OCI-LY1 (cell line): ENCODE measurements at regions not wholly inside any gene's neighbourhood (a gene's known extent, or its start where the extent isn't known, plus 50 kb on each side); places are given as distances from the start of the nearest gene placed in this dataset.

Source experiments
- H2AFZ ChIP-seq: fragments of 200-600 bp; sonication (generic), shearing (Covaris generic); 2 replicates; pipeline ENCODE4 v1.6.0; 2014; ENCODE audit warnings: antibody characterized with exemption, mild to moderate bottlenecking, low read length
- H3F3A ChIP-seq: fragments of 200-600 bp; sonication (generic), shearing (Covaris generic); 2 replicates; pipeline ENCODE4 v1.6.0; 2014; ENCODE audit warnings: mild to moderate bottlenecking, antibody characterized with exemption, low read length, moderate library complexity; ENCODE audit not compliant: insufficient read depth
- H3K27ac ChIP-seq: fragments of 200-600 bp; sonication (generic); 2 replicates; pipeline ENCODE4 v1.5.1; 2014; ENCODE audit warnings: low read length, mixed run types, mild to moderate bottlenecking, low read depth; ENCODE audit not compliant: poor library complexity, severe bottlenecking
- H3K27me3 ChIP-seq: fragments of 200-600 bp; sonication (generic); 2 replicates; pipeline ENCODE4 v1.6.0; 2014; ENCODE audit warnings: antibody characterized with exemption, mild to moderate bottlenecking, low read length, moderate library complexity; ENCODE audit not compliant: insufficient read depth
- H3K36me3 ChIP-seq: fragments of 200-600 bp; sonication (generic); 2 replicates; pipeline ENCODE4 v1.6.1; 2014; ENCODE audit warnings: mild to moderate bottlenecking, antibody characterized with exemption, low read length, moderate library complexity, mixed read lengths; ENCODE audit not compliant: insufficient read depth
- H3K4me1 ChIP-seq: fragments of 200-600 bp; sonication (generic); 2 replicates; pipeline ENCODE4 v1.5.1; 2014; ENCODE audit warnings: mild to moderate bottlenecking, low read length, moderate library complexity; ENCODE audit not compliant: insufficient read depth, severe bottlenecking
- H3K4me2 ChIP-seq: fragments of 200-600 bp; sonication (generic), shearing (Covaris generic); 2 replicates; pipeline ENCODE4 v1.6.1; 2014; ENCODE audit warnings: low read length
- H3K4me3 ChIP-seq: fragments of 200-600 bp; sonication (generic); 2 replicates; pipeline ENCODE4 v1.5.1; 2014; ENCODE audit warnings: low read length, low read depth, mild to moderate bottlenecking, mixed read lengths; ENCODE audit not compliant: poor library complexity, severe bottlenecking
- H3K79me2 ChIP-seq: fragments of 200-600 bp; shearing (Covaris generic); 2 replicates; pipeline ENCODE4 v1.6.1; 2016; ENCODE audit warnings: mixed run types, low read length, mixed read lengths; ENCODE audit not compliant: insufficient read depth
- H3K9ac ChIP-seq: fragments of 200-600 bp; sonication (generic), shearing (Covaris generic); 2 replicates; pipeline ENCODE4 v1.6.1; 2014; ENCODE audit warnings: mild to moderate bottlenecking, low read length, mixed read lengths
- H3K9me2 ChIP-seq: fragments of 200-600 bp; sonication (generic), shearing (Covaris generic); 2 replicates; pipeline ENCODE4 v1.6.1; 2014; ENCODE audit warnings: low read depth, mild to moderate bottlenecking, low read length, mixed read lengths
- H3K9me3 ChIP-seq: fragments of 200-600 bp; shearing (Covaris generic); 2 replicates; pipeline ENCODE4 v1.6.1; 2014; ENCODE audit warnings: low read length, mixed read lengths
- H4K20me1 ChIP-seq: fragments of 200-600 bp; sonication (generic), shearing (Covaris generic); 2 replicates; pipeline ENCODE4 v1.6.0; 2016; ENCODE audit warnings: mild to moderate bottlenecking, low read length; ENCODE audit not compliant: insufficient read depth
- EZH2 ChIP-seq: fragments of 200-600 bp; sonication (generic), shearing (Covaris generic); IDR thresholded peaks from 2 replicates; pipeline ENCODE4 v1.8.0; 2017; ENCODE audit warnings: borderline replicate concordance, mixed run types, mild to moderate bottlenecking, antibody characterized with exemption, low read length, moderate library complexity, mixed read lengths
- TF ChIP-seq, protein P1 (sequence below): fragments of 200-600 bp; sonication (generic), shearing (Covaris generic); IDR thresholded peaks from 2 replicates; pipeline ENCODE4 v1.5.1; 2017; ENCODE audit warnings: mild to moderate bottlenecking, antibody characterized with exemption, low read length, moderate library complexity, mixed read lengths

DNA sequence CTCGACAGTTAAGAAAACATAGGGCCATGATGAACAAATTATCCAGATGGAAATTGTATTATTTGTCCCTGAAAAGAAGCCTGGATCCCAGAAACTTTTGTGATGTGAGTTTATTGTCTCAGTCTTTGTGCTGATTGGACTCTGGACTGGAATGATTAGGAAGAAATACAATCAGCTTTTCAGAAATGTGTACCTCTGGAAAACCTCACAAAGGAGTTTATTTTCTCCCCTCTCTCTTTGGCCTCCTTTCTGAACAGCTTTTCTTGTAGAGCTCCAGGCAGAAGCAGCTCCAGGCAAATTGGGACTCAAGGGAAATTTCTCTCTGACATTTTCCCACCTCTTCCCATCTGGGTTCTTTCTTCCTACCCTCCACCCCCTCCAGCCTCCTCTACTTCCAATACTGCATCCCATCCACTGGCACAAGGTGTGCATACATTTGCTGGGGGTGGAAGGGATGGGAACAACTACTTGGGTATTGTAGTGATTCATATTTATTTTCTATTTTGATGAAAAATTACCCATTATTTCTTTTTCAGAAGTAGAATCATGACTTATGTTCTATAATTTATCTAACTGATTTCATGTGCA lies 119.7 kb downstream of the CD47 start:
- Histone ChIP-seq H3K9me3 (no peaks in the 10 kb centered on the region), H3K9me2 (no peaks in the 10 kb centered on the region), H3F3A (no peaks in the 10 kb centered on the region), H3K27me3 (no peaks in the 10 kb centered on the region), H3K79me2 (no peaks in the 10 kb centered on the region), H3K36me3 (no peaks in the 10 kb centered on the region), H3K4me3 (no peak overlapping the region), H4K20me1 (no peaks in the 10 kb centered on the region), H3K27ac (no peak overlapping the region), H3K9ac (no peak overlapping the region), H3K4me2 (no peak overlapping the region), H2AFZ (no peak overlapping the region), H3K4me1 (no peaks in the 10 kb centered on the region)
- no peak for TF ChIP-seq EZH2

- no peaks in the 10 kb centered on the region for H3K9me2 ChIP-seq
- no peak overlapping the region for H3K9ac ChIP-seq
- no peak overlapping the region for H2AFZ ChIP-seq
- no peaks in the 10 kb centered on the region for H3K27me3 ChIP-seq
- no peak overlapping the region for H3K4me3 ChIP-seq
- no peaks in the 10 kb centered on the region for H4K20me1 ChIP-seq
- no peak overlapping the region for H3K4me2 ChIP-seq
- no peaks in the 10 kb centered on the region for H3F3A ChIP-seq
- H3K79me2 ChIP-seq = no peaks in the 10 kb centered on the region
- H3K36me3 ChIP-seq = no peaks in the 10 kb centered on the region
- no peak overlapping the region for H3K27ac ChIP-seq
- no peak for TF ChIP-seq EZH2
- TF ChIP-seq, protein P1, sequence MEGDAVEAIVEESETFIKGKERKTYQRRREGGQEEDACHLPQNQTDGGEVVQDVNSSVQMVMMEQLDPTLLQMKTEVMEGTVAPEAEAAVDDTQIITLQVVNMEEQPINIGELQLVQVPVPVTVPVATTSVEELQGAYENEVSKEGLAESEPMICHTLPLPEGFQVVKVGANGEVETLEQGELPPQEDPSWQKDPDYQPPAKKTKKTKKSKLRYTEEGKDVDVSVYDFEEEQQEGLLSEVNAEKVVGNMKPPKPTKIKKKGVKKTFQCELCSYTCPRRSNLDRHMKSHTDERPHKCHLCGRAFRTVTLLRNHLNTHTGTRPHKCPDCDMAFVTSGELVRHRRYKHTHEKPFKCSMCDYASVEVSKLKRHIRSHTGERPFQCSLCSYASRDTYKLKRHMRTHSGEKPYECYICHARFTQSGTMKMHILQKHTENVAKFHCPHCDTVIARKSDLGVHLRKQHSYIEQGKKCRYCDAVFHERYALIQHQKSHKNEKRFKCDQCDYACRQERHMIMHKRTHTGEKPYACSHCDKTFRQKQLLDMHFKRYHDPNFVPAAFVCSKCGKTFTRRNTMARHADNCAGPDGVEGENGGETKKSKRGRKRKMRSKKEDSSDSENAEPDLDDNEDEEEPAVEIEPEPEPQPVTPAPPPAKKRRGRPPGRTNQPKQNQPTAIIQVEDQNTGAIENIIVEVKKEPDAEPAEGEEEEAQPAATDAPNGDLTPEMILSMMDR = no peak
- H3K4me1 ChIP-seq = no peaks in the 10 kb centered on the region
- H3K9me3 ChIP-seq = no peaks in the 10 kb centered on the region
Measured at GRCh38 chr3:107969994-107970819, 120.6 kb downstream of the CD47 start.

DNA sequence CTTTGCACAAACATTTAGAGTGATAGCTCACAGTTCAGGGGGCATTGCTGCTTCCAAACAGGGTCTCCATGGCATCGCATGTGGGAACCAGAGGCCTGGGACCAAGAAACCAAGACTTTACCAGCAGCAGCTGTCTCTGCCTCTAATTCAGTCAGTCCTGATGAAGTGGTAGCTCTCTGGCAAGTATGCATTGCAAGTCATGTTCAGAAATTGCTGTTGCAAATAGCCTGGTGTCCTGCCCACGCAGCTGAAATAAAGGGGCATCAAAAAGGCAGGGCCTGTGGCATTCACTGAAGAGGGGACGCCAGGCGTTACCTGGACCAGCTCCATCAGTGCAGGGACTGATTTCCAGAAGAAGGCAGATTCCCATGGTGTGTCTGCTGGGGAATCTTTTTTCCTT lies 121.3 kb downstream of the CD47 start:
- no peaks in the 10 kb centered on the region for H3K27me3 ChIP-seq

More for the DNA sequence above, 121.3 kb downstream of the CD47 start:
- no peaks in the 10 kb centered on the region for H3K9me2 ChIP-seq
- TF ChIP-seq EZH2 = no peak
- TF ChIP-seq, protein P1 = no peak
- H3K27ac ChIP-seq = no peak overlapping the region
- H2AFZ ChIP-seq = no peak overlapping the region
- H3K4me3 ChIP-seq = no peak overlapping the region
- no peak overlapping the region for H3K9ac ChIP-seq
- H3F3A ChIP-seq = no peaks in the 10 kb centered on the region
- no peaks in the 10 kb centered on the region for H4K20me1 ChIP-seq
- H3K79me2 ChIP-seq = no peaks in the 10 kb centered on the region
- H3K4me1 ChIP-seq = no peaks in the 10 kb centered on the region
- H3K36me3 ChIP-seq = no peaks in the 10 kb centered on the region
- H3K9me3 ChIP-seq = no peaks in the 10 kb centered on the region
- no peak overlapping the region for H3K4me2 ChIP-seq
